HS-5 (cell line): ENCODE measurements at regions not wholly inside any gene's neighbourhood (a gene's known extent, or its start where the extent isn't known, plus 50 kb on each side); places are given as distances from the start of the nearest gene placed in this dataset.
"Not testable (repeated sequence)": the region's sequence is repeated elsewhere in the genome, so short reads cannot be mapped to it uniquely, and the experiment has no call there.

Source experiments
- DNase-seq: peaks from one replicate; pipeline ENCODE4 v3.0.0-alpha.2; 2012; ENCODE audit warnings: low read depth

- DNase-seq = no peak
Observed at GRCh38 chr1:83511146-83511726, 487.7 kb downstream of the TTLL7 start.

DNA sequence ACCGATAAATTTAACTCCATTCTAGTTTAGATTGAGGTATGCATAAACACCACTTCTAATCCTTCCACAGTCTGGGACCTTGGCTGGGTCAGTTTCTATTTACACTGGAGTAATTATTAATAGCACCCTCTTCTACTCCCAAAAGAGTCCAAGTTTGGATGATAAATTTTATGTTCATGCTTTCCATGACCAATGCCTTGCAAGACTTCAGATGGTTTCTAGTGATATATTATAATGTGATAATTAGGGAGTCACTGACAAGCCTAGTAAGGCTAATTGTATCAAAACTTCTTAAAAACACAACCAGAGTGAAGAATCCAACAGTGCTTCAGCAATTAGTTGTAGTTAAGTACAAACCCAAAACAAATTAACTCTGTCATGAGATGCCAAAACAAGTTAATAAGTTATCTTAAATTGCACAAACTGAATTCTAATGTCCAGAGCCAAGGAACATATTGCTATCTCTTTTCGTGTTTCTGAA, 489.6 kb downstream of the TTLL7 start:
- no peak for DNase-seq

- DNase-seq = no peak
Observed at GRCh38 chr1:83508485-83509151, 490.3 kb downstream of the TTLL7 start.

DNA sequence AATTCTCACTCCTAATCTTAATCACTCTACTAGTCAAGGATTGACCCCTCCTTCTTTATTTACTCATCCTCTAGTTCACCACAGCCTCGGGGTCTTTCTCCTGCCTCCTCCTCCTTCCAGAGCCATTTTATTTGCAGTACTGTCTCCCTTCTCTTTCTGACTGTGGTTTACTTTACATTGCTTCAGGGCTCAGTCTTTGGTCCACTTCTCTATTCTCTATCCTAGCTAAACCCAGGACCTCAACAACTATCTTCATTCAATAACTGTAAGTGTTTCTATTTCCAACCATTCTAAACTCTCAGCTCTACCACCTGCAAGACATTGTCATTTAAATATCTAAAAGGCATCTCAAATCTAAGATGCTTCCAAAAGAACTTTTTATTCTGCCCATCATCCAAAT, 493.8 kb downstream of the TTLL7 start:
- no peak for DNase-seq

- DNase-seq = no peak
Observed at GRCh38 chr1:83503153-83503552, 495.8 kb downstream of the TTLL7 start.

DNA sequence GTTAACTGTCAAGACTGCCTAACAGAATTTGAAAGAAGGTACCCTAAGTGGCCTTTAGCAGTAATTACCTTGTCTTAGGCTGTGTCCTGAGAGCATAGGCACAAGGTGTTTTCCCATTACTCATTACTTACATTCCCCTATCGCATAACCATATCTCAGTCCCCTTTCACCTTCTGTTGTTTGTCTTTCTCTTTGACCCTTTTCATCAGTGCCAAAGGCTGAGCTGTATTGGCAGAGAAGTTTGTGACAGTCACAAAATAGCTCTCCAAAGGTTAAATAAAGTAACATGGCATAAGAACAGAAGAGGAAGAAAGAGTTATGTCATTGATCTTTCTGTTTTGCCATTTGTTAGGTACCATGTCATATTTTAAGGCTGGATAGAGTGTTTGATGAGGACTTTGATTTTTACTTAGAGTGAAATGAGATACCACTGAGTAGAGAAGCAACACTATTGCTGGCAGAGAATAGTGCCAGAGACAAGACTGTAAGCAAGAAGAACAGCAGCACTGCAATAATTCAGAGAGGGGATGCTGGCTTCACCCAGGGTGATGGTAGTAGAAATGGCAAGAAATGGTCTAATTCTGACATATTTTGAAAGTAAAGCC, 497.8 kb downstream of the TTLL7 start:
- DNase-seq = no peak

DNA sequence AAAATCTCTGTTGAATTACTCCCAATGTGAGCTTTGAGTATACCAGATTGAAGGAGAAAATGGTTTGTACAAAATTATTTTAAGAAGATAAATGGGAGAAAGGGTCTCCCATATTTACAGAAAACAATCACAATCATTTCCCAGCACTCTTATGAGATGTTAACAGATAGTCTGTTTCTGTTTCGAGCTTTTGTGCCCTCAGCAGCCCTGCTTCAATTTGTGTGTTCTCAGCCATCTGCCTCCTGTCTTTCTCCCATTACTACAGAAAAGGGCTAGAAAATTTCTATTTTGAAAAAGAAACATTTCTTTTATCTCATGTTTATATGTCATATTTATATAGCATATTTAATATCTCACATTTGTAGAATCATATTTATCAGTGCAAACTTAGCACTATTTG, 498.4 kb downstream of the TTLL7 start:
- no peak for DNase-seq

GRCh38 chr1:83499998-83500397, 498.9 kb downstream of the TTLL7 start:
- no peak for DNase-seq

- no peak for DNase-seq
Observed at GRCh38 chr1:83497563-83497962, 501.4 kb downstream of the TTLL7 start.

DNA sequence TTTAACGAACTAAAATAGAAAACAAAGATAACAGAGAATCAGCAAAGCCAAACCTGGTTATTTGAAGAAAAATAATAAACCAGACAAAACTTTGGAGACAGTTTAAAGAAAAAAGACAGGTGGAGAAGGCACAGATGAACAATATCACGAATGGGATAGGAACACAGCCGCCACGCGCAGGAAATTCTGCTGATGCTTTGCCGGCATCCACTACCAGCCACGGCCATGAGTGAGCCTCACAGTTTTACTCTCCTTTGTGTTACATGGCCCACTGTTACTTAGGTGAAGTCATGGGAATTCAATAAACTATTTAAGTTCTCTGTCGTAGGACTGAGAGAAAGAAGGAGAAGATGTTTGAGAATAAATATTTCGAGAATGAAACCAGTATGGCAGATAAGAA, 503.4 kb downstream of the TTLL7 start:
- DNase-seq = no peak

DNA sequence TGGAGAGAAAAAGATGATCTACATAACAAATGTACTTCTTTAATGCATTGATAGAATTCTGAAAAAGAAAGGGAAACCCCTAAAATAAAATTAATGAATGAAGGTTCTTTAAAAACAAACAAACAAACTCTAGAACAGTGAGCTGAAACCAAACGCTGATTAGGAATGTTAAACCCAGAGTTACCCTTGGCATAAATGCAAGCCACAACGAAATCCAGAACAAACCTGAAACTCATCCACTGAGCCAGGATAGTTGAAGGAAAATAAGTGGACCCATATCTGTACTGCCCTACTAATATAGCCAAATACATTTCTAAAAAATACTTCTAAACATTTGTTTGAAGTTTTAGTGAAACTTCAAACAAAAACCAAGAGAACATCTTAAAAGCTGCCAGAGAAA, 505.3 kb downstream of the TTLL7 start:
- DNase-seq = no peak

- DNase-seq = no peak
Observed at GRCh38 chr1:83491930-83492329, 507.0 kb downstream of the TTLL7 start.

- no peak for DNase-seq
Observed at GRCh38 chr1:83490988-83491387, 507.9 kb downstream of the TTLL7 start.

- DNase-seq = not testable (repeated sequence)
Observed at GRCh38 chr1:83488105-83488504, 510.8 kb downstream of the TTLL7 start.

DNA sequence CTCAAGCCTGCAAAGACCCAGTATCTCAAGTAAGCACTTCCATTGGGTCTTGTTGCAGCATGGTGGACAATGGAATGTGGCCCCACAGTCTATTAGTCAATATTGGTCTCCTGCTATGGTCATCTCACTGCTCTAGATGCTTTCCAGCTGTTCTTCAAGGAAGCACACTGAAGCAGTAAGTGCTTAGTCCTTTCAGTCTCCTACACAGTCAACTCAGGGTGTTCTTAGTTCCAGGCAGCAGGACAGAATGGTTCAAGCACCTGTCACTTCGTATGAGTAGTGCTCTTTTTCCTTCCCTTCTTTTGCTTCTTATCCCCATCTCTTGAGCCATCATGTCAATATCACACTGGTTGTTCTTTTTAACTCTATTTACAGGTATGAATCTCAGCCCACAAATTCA, 511.5 kb downstream of the TTLL7 start:
- DNase-seq = not testable (repeated sequence)

GRCh38 chr1:83485314-83486019, 513.5 kb downstream of the TTLL7 start:
- DNase-seq = not testable (repeated sequence)

DNA sequence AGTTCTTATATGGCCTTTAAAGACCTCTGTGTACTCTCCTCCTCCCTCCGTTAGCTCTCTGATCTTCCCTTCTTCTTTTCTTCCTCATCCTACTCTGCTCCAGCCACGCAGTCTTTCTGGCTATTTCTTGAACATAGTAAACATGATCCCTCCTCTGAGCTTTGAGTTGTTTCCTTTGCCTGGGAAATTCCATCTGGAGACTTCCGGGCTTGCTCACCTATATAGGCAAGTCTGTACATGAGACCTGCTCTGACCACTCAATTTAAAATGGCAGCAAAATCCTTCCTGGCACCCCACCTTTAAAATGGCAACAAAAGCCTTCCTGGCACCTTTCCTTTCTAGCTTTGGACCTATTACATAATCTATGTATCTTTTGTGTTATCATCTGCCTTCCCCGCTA, 517.6 kb downstream of the TTLL7 start:
- DNase-seq = not testable (repeated sequence)

- DNase-seq = not testable (repeated sequence)
Observed at GRCh38 chr1:83479591-83480239, 519.2 kb downstream of the TTLL7 start.

- DNase-seq = not testable (repeated sequence)
Observed at GRCh38 chr1:83478127-83478526, 520.8 kb downstream of the TTLL7 start.

GRCh38 chr1:83476518-83476917, 522.4 kb downstream of the TTLL7 start:
- DNase-seq = not testable (repeated sequence)

GRCh38 chr1:83474946-83475345, 524.0 kb downstream of the TTLL7 start:
- not testable (repeated sequence) for DNase-seq

DNA sequence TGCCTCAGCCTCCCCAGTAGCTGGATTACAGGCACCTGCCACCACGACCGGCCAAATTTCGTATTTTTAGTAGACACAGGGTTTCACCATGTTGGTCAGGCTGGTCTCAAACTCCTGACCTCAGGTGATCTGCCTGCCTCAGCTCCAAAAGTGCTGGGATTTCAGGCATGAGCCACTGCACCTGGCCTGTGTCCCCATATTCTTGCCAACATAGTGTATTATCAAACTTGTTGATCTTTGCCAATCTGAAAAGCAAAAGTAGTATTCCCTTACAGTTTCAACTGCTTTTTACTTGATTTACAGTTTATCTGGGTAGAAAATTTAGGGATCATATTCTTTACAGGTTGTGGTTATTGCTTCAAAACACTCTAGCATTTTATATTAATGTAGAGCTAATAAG, 524.9 kb downstream of the TTLL7 start:
- DNase-seq = not testable (repeated sequence)
